Chondrocyte (in vitro differentiated cells): ENCODE measurements at regions not wholly inside any gene's neighbourhood (a gene's known extent, or its start where the extent isn't known, plus 50 kb on each side); places are given as distances from the start of the nearest gene placed in this dataset.

Experiments used
- DNase-seq: peaks from one replicate; pipeline ENCODE4 v3.0.0; 2021; ENCODE audit warnings: mixed read lengths, low spot score
- H3K27ac Mint-ChIP-seq: one replicate; pipeline ENCODE4 v1.8.0; 2021; ENCODE audit warnings: mild to moderate bottlenecking, moderate library complexity, mixed read lengths; ENCODE audit not compliant: unreplicated experiment
- H3K27me3 Mint-ChIP-seq: 2 replicates; pipeline ENCODE4 v1.8.0; 2021; ENCODE audit warnings: low read depth, mixed read lengths
- H3K36me3 Mint-ChIP-seq: 2 replicates; pipeline ENCODE4 v1.8.0; 2021; ENCODE audit warnings: low read depth, mixed read lengths
- H3K4me1 Mint-ChIP-seq: 2 replicates; pipeline ENCODE4 v1.8.0; 2021; ENCODE audit warnings: low read depth, mild to moderate bottlenecking, mixed read lengths
- H3K4me3 Mint-ChIP-seq: one replicate; pipeline ENCODE4 v1.8.0; 2021; ENCODE audit warnings: mild to moderate bottlenecking, moderate library complexity, mixed read lengths; ENCODE audit not compliant: unreplicated experiment
- H3K9me3 Mint-ChIP-seq: 2 replicates; pipeline ENCODE4 v1.8.0; 2021; ENCODE audit warnings: low read depth, mixed read lengths
- CTCF ChIP-seq: fragments of 200-600 bp; sonication (generic); IDR thresholded peaks from 2 replicates; pipeline ENCODE4 v1.5.0; 2021; ENCODE audit warnings: antibody characterized with exemption, mild to moderate bottlenecking, moderate library complexity

- no peak for DNase-seq
- Mint-ChIP-seq H3K4me1 (no peaks in the 10 kb centered on the region), H3K9me3 (peaks cover 18% of the 10 kb centered on the region), H3K27me3 (no peaks in the 10 kb centered on the region), H3K36me3 (peaks cover 6% of the 10 kb centered on the region), H3K27ac (no peak overlapping the region), H3K4me3 (no peak overlapping the region)
- TF ChIP-seq CTCF, result no peak
Observed at GRCh38 chr6:101001607-101002006, 120.5 kb upstream of the ASCC3 start.

GRCh38 chr6:101003075-101003474 is 121.9 kb upstream of the ASCC3 start:
- Mint-ChIP-seq H3K9me3 (peaks cover 18% of the 10 kb centered on the region), H3K4me3 (no peak overlapping the region), H3K27me3 (no peaks in the 10 kb centered on the region), H3K36me3 (peaks cover 6% of the 10 kb centered on the region), H3K4me1 (no peaks in the 10 kb centered on the region), H3K27ac (no peak overlapping the region)
- DNase-seq, result no peak
- no peak for TF ChIP-seq CTCF

- no peak overlapping the region for H3K27ac Mint-ChIP-seq
- no peaks in the 10 kb centered on the region for H3K4me1 Mint-ChIP-seq
- no peak for TF ChIP-seq CTCF
- H3K9me3 Mint-ChIP-seq, result peaks cover 2% of the 10 kb centered on the region
- H3K27me3 Mint-ChIP-seq, result no peaks in the 10 kb centered on the region
- no peaks in the 10 kb centered on the region for H3K36me3 Mint-ChIP-seq
- no peak overlapping the region for H3K4me3 Mint-ChIP-seq
- DNase-seq, result no peak
Observed at GRCh38 chr6:101011186-101011585, 130.1 kb upstream of the ASCC3 start.

- no peaks in the 10 kb centered on the region for H3K36me3 Mint-ChIP-seq
- H3K4me3 Mint-ChIP-seq, result no peak overlapping the region
- H3K9me3 Mint-ChIP-seq, result peaks cover 2% of the 10 kb centered on the region
- H3K27me3 Mint-ChIP-seq, result no peaks in the 10 kb centered on the region
- no peak for DNase-seq
- H3K4me1 Mint-ChIP-seq, result no peaks in the 10 kb centered on the region
- H3K27ac Mint-ChIP-seq, result no peak overlapping the region
- TF ChIP-seq CTCF, result no peak
Observed at GRCh38 chr6:101013612-101014195, 132.6 kb upstream of the ASCC3 start.

GRCh38 chr6:101015541-101015940 is 134.4 kb upstream of the ASCC3 start:
- DNase-seq, result no peak
- H3K36me3 Mint-ChIP-seq, result no peaks in the 10 kb centered on the region
- H3K4me1 Mint-ChIP-seq, result no peaks in the 10 kb centered on the region
- H3K27ac Mint-ChIP-seq, result no peak overlapping the region
- no peak overlapping the region for H3K4me3 Mint-ChIP-seq
- H3K27me3 Mint-ChIP-seq, result no peaks in the 10 kb centered on the region
- H3K9me3 Mint-ChIP-seq, result peaks cover under 1% of the 10 kb centered on the region
- TF ChIP-seq CTCF, result no peak
